Thymus (tissue), 11 donors: ENCODE measurements at regions not wholly inside any gene's neighbourhood (a gene's known extent, or its start where the extent isn't known, plus 50 kb on each side); places are given as distances from the start of the nearest gene placed in this dataset.
"Not testable (repeated sequence)": the region's sequence is repeated elsewhere in the genome, so short reads cannot be mapped to it uniquely, and the experiment has no call there.

Experiments
- DNase-seq, 9 donors: peaks; one replicate each; pipeline ENCODE4 v3.0.0-alpha.2; 2013; ENCODE audit warnings: low spot score in 9 of 9, low read depth in 6 of 9, missing footprints in 1 of 9
- H3K27ac ChIP-seq, 2 donors: one replicate each; pipeline ENCODE4 v1.5.1; 2013; ENCODE audit warnings: control low read depth in 1 of 2, low read depth in 1 of 2, low read length in 1 of 2, mild to moderate bottlenecking in 1 of 2, moderate library complexity in 1 of 2
- H3K27me3 ChIP-seq, 2 donors: one replicate each; pipeline ENCODE4 v1.5.1; 2013; ENCODE audit warnings: low read length in 1 of 2; ENCODE audit not compliant: control insufficient read depth in 2 of 2, insufficient read depth in 1 of 2
- H3K36me3 ChIP-seq, 2 donors: one replicate each; pipeline ENCODE4 v1.5.1; 2013; ENCODE audit warnings: low read length in 1 of 2, mild to moderate bottlenecking in 1 of 2, moderate library complexity in 1 of 2; ENCODE audit not compliant: control insufficient read depth in 2 of 2, insufficient read depth in 2 of 2
- H3K4me1 ChIP-seq, 2 donors: one replicate each; pipeline ENCODE4 v1.5.1; 2013; ENCODE audit warnings: low read length in 2 of 2; ENCODE audit not compliant: control insufficient read depth in 2 of 2, insufficient read depth in 2 of 2
- H3K4me3 ChIP-seq, 2 donors: one replicate each; pipeline ENCODE4 v1.5.1; 2013; ENCODE audit warnings: low read length in 2 of 2, control low read depth in 1 of 2, mild to moderate bottlenecking in 1 of 2
- H3K9me3 ChIP-seq, 2 donors: one replicate each; pipeline ENCODE4 v1.5.1; 2013; ENCODE audit warnings: low read length in 1 of 2, mild to moderate bottlenecking in 1 of 2; ENCODE audit not compliant: control insufficient read depth in 2 of 2, insufficient read depth in 1 of 2
- WGBS: extraction: QIAGEN DNeasy Blood & Tissue Kit; methylation state at CpG from one replicate; pipeline ENCODE4 v1.1.7; 2013; 5-methylcytosine and 5-hydroxymethylcytosine counted together
- donor health status: healthy.

DNA sequence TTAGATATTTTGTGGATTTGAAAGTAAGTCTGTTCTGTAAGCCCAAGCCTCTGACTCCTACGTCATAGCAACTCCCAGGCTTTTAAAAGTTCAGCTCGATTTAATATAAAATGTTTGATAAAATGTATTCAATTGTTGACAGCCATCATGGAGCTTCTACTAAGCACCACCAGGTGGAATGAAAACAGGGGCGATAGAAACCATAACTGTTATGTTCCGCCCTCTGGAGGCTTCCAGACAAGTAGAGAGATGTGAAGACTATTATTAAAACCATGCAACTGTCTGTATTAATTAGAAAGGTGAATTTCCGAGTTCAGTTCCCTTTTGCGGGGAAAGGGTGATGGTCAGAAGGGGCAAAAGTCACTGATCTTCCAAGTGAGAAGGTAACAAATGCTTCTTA, 292.2 kb downstream of the NR2F2 start:
- H3K36me3 ChIP-seq: no peaks in the 10 kb centered on the region
- H3K9me3 ChIP-seq: no peaks in the 10 kb centered on the region
- no peaks in the 10 kb centered on the region for H3K27me3 ChIP-seq
- 93% methylated on average over 6 of the region's 6 CpGs for WGBS
- H3K27ac ChIP-seq: no peak overlapping the region
- no peak overlapping the region for H3K4me3 ChIP-seq
- DNase-seq: no peak
- H3K4me1 ChIP-seq: no peaks in the 10 kb centered on the region

DNA sequence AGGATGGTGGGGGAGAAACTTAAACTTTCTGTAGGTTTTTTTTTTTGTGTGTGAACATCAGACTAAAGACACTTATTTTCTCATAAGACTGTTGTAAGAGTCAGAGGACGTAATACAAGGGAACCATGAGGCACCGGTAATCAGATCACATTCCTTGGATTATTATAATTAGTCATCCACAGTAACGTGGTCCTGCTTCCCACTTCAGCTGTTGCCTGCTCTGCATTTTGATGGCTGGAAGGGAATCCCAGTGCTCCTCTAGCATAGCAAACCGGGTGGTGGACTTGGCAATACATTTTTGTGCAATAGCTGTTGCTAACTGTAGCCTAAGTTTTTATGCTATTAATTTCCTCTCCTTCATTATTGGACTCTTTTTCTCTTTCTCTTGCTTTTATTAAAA, 294.8 kb downstream of the NR2F2 start:
- H3K36me3 ChIP-seq: no peaks in the 10 kb centered on the region
- H3K27ac ChIP-seq: no peak overlapping the region
- no peaks in the 10 kb centered on the region for H3K27me3 ChIP-seq
- 91% methylated on average over 4 of the region's 4 CpGs for WGBS
- H3K4me1 ChIP-seq: no peaks in the 10 kb centered on the region
- no peak for DNase-seq
- no peaks in the 10 kb centered on the region for H3K9me3 ChIP-seq
- no peak overlapping the region for H3K4me3 ChIP-seq

DNA sequence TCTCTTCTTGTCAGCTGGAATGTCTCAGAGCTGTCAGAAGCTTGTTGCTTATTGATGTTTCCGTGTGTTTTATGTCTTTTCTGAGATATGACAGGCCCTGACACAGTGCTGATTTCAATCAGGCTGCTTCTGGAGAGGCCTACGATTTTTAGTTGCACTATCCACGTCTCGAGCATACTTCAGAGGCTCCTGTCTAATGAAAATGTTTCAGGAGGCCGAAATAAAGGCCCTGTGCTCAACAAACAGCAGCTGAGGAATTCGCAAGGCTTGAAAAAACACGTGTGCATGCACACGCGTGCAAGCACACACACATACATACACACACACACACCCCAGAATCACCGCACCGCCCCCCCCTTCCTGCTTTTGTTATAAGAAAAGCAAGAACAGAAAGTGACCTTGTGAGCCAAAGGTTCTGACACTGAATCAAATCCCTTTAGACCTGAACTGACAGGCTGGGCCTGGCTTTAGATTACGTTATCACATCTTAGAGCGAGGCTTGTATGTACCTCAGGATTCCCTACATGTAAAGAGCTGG, 296.6 kb downstream of the NR2F2 start:
- Histone ChIP-seq H3K4me1 (no peaks in the 10 kb centered on the region), H3K36me3 (no peaks in the 10 kb centered on the region), H3K9me3 (no peaks in the 10 kb centered on the region), H3K4me3 (no peak overlapping the region), H3K27me3 (no peaks in the 10 kb centered on the region), H3K27ac (no peak overlapping the region)
- 84% methylated on average over 13 of the region's 13 CpGs for whole genome bisulfite sequencing
- no peak for DNase-seq

DNA sequence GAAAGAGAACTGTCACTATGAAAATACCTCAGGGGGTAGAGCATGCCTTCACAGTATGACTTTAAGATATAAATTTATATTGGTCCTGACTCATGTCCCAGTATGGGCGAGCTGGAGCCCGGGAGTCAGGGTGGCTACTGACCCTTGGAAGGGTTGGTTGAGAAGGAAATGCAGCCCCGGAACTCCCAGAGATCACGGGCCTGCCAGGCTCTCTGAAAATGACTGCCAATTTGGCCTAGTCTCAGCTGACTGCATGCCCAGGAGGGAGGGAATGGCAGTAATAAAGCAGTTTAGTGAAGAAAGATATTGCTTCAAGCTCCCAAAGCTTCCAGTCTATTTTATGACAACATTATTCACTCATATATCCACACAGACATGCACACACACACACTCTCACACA, 299.0 kb downstream of the NR2F2 start:
- H3K27ac ChIP-seq: no peak overlapping the region
- no peaks in the 10 kb centered on the region for H3K4me1 ChIP-seq
- no peak for DNase-seq
- H3K27me3 ChIP-seq: no peaks in the 10 kb centered on the region
- no peak overlapping the region for H3K4me3 ChIP-seq
- WGBS: 82% methylated on average over 4 of the region's 4 CpGs
- H3K36me3 ChIP-seq: no peaks in the 10 kb centered on the region
- no peaks in the 10 kb centered on the region for H3K9me3 ChIP-seq

DNA sequence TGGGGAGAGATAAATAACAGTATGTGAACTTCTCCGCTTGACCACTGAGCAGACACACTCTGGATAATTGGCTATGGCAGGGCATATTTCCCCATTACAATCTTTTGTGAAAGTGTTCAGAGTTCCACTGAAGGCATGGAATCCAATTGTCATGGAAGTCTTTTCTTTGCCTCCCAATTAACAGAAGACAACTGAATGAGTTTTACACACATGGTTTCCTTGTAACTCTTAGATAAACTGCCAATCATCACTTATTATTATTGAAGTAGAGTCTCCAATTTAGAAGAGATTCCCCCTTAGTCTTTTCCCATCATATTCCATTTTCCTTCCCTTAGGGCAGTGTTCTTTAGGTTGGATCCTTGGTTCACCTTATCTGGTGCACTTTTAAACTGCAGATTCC, 308.3 kb downstream of the NR2F2 start:
- 95% methylated on average over 1 of the region's 1 CpG for WGBS
- H3K4me1 ChIP-seq: no peaks in the 10 kb centered on the region
- H3K4me3 ChIP-seq: no peak overlapping the region
- DNase-seq: no peak
- no peaks in the 10 kb centered on the region for H3K27me3 ChIP-seq
- no peak overlapping the region for H3K27ac ChIP-seq
- H3K36me3 ChIP-seq: no peaks in the 10 kb centered on the region
- no peaks in the 10 kb centered on the region for H3K9me3 ChIP-seq

DNA sequence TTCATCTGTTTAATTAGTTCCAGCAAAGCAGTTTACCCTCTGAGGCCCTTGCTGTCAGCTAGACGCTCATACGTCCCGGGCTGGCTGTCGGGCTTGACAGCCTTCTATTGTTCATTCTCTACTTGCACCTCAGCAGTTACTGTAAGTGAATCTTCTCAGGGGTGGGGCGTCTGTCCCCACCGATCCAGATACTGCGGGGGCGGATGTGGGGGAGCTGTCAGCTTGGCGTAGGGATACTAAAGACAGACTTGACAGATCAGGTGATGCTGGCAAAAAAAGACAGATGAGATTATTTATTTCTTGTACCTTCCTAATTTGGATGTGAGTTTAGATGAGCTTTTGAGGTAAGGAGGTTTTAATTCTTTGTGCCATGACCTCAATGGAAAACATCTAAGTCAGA, 315.3 kb downstream of the NR2F2 start:
- H3K27me3 ChIP-seq: no peaks in the 10 kb centered on the region
- no peaks in the 10 kb centered on the region for H3K36me3 ChIP-seq
- no peaks in the 10 kb centered on the region for H3K4me1 ChIP-seq
- no peak overlapping the region for H3K4me3 ChIP-seq
- DNase-seq: no peak
- H3K27ac ChIP-seq: no peak overlapping the region
- WGBS: 92% methylated on average over 9 of the region's 9 CpGs
- H3K9me3 ChIP-seq: peaks cover 0 to 2% of the 10 kb centered on the region in 2 donors

DNA sequence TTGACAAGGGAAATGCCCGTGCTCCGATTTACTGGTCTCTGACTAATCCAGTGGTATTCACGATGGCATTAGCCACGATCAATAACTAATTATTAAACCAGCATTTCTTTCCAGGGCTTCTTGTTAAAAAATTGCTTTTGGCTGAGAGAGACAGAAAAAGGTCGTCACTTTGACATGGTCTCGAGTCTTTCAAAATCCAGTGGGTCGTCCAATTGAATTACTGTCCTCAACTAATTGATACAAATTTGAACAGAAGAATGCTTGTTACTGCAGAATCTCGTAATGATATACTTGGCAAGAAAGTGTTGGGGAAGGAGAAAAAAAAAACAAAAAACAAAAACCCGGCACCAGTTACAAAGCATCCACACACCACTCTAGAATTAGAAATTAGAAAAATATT, 318.4 kb downstream of the NR2F2 start:
- Histone ChIP-seq H3K9me3 (peaks cover 0 to 2% of the 10 kb centered on the region in 2 donors), H3K4me1 (no peaks in the 10 kb centered on the region), H3K27me3 (no peaks in the 10 kb centered on the region), H3K4me3 (no peak overlapping the region), H3K27ac (no peak overlapping the region), H3K36me3 (no peaks in the 10 kb centered on the region)
- 88% methylated on average over 9 of the region's 9 CpGs for WGBS
- DNase-seq: no peak

DNA sequence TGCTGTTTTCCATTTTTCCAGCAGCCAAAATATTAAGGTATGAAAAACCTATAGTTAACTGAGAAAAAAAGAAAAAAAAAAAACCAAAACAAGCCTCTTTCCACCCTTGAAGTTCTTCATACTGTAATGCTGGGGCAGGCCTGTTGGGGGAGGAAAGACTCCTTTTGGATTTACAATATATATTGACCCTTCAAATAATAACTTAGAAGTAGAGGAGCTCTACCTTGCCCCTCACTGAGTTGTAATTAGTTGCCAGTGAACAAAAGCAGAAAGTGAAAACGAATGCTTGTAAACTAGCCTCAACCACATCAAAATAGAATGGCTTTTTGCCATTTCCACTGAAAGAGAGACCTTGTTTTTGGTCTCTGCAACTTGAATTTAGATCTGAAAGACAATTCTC, 326.6 kb downstream of the NR2F2 start:
- no peaks in the 10 kb centered on the region for H3K4me1 ChIP-seq
- DNase-seq: no peak
- no peaks in the 10 kb centered on the region for H3K9me3 ChIP-seq
- no peak overlapping the region for H3K4me3 ChIP-seq
- no peak overlapping the region for H3K27ac ChIP-seq
- no peaks in the 10 kb centered on the region for H3K27me3 ChIP-seq
- H3K36me3 ChIP-seq: no peaks in the 10 kb centered on the region
- 52% methylated on average over 1 of the region's 1 CpG for WGBS

DNA sequence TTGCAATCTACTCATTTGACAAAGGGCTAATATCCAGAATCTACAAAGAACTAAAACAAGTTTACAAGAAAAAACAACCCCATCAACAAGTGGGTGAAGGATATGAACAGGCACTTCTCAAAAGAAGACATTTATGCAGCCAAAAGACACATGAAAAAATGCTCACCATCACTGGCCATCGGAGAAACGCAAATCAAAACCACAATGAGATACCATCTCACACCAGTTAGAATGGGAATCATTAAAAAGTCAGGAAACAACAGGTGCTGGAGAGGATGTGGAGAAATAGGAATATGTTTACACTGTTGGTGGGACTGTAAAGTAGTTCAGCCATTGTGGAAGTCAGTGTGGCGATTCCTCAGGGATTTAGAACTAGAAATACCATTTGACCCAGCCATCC, 336.5 kb downstream of the NR2F2 start:
- H3K27ac ChIP-seq, DNase-seq, H3K4me1 ChIP-seq, H3K27me3 ChIP-seq, H3K36me3 ChIP-seq, H3K4me3 ChIP-seq, H3K9me3 ChIP-seq: not testable (repeated sequence)
- WGBS: 94% methylated on average over 3 of the region's 3 CpGs

DNA sequence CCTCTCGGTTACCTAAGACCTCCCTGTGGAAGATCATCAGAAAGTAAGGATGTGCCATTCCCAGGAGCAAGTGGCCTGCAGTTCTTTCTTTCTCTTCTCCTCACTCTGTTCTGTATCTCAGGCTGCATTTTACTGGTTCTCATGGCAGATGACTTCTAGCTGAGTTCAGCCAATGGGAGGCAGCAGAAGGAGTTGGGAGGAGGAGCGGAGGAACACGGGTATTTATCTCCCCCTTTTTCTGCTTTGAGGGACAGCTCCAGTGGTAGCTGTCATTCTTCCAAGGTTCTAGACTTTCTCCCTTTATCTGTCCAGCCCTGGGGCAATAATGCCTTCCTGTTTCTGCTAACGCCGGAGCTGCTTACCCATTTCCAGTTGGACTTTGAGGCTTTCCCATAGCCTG, 339.9 kb downstream of the NR2F2 start:
- Histone ChIP-seq H3K4me3 (no peak overlapping the region), H3K4me1 (no peaks in the 10 kb centered on the region), H3K27ac (no peak overlapping the region), H3K9me3 (peaks cover 0 to 3% of the 10 kb centered on the region in 2 donors), H3K36me3 (no peaks in the 10 kb centered on the region), H3K27me3 (no peaks in the 10 kb centered on the region)
- DNase-seq: no peak
- WGBS: 76% methylated on average over 5 of the region's 5 CpGs
